Activated naive CD8-positive, alpha-beta T cell treated with anti-CD3 and anti-CD28 coated beads, Interleukin-2, amount 50 U/mL, for 24 hours (primary cell): ENCODE measurements at regions not wholly inside any gene's neighbourhood (a gene's known extent, or its start where the extent isn't known, plus 50 kb on each side); places are given as distances from the start of the nearest gene placed in this dataset.
"Not testable (repeated sequence)": the region's sequence is repeated elsewhere in the genome, so short reads cannot be mapped to it uniquely, and the experiment has no call there.

Source experiments
- ATAC-seq: fragments of 150-1000 bp; cut with Tn5 transposase; one replicate; pipeline ENCODE4 v1.10.0; 2021
- DNase-seq: peaks from one replicate; pipeline ENCODE4 v3.0.0; 2021
- H3K27ac Mint-ChIP-seq: one replicate; pipeline ENCODE4 v1.8.0; 2021; ENCODE audit warnings: mild to moderate bottlenecking, mixed read lengths
- H3K27me3 Mint-ChIP-seq: one replicate; pipeline ENCODE4 v1.8.0; 2021; ENCODE audit warnings: mixed read lengths
- H3K36me3 Mint-ChIP-seq: one replicate; pipeline ENCODE4 v1.8.0; 2021; ENCODE audit warnings: low read depth, mixed read lengths
- H3K4me1 Mint-ChIP-seq: one replicate; pipeline ENCODE4 v1.8.0; 2021; ENCODE audit warnings: mixed read lengths
- H3K4me3 Mint-ChIP-seq: one replicate; pipeline ENCODE4 v1.8.0; 2021; ENCODE audit warnings: mild to moderate bottlenecking, moderate library complexity, mixed read lengths
- H3K9me3 Mint-ChIP-seq: one replicate; pipeline ENCODE4 v1.8.0; 2021; ENCODE audit warnings: mixed read lengths

DNA sequence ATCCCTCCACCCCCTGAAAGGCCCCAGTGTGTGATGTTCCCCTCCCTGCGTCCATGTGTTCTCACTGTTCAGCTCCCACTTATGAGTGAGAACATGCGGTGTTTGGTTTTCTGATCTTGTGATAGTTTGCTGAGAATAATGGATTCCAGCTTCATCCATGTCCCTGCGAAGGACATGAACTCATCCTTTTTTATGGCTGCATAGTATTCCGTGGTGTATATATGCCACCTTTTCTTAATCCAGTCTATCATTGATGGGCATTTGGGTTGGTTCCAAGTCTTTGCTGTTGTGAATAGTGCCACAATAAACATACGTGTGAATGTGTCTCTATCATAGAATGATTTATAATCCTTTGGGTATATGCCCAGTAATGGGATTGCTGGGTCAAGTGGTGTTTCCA lies 55.8 kb upstream of the IRX2 start:
- not testable (repeated sequence) for H3K36me3 Mint-ChIP-seq

GRCh38 chr5:2806176-2806575 lies 54.7 kb upstream of the IRX2 start:
- DNase-seq = no peak
- Mint-ChIP-seq H3K27me3 (no peaks in the 10 kb centered on the region), H3K4me3 (no peak overlapping the region), H3K27ac (no peak overlapping the region), H3K9me3 (peaks cover 4% of the 10 kb centered on the region), H3K36me3 (no peaks in the 10 kb centered on the region), H3K4me1 (no peaks in the 10 kb centered on the region)
- ATAC-seq = no peak

More for the DNA sequence above, 55.8 kb upstream of the IRX2 start:
- ATAC-seq, H3K4me3 Mint-ChIP-seq, H3K9me3 Mint-ChIP-seq, H3K27ac Mint-ChIP-seq, DNase-seq, H3K27me3 Mint-ChIP-seq, H3K4me1 Mint-ChIP-seq: not testable (repeated sequence)

DNA sequence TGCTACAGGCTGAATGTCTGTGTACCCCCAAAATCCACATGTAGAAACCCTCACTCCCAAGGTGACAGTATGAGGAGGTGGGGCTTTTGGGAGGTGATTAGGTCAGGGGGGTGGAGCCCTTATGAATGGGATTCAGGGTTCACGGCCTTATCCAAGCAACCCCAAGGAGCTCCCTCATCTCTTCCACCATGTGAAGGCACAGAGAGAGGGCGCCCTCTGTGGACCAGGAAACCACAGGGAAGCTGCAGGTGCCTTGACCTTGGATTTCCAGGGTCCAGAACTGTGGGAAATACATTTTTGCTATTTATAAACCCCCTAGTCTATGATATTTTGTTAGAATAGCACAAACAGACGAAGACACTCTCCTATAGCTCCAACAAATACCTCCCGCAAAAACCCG lies 53.6 kb upstream of the IRX2 start:
- Mint-ChIP-seq H3K9me3 (peaks cover 4% of the 10 kb centered on the region), H3K4me1 (no peaks in the 10 kb centered on the region), H3K27me3 (no peaks in the 10 kb centered on the region), H3K36me3 (no peaks in the 10 kb centered on the region), H3K4me3 (no peak overlapping the region), H3K27ac (no peak overlapping the region)
- ATAC-seq (no peak), DNase-seq (no peak)

DNA sequence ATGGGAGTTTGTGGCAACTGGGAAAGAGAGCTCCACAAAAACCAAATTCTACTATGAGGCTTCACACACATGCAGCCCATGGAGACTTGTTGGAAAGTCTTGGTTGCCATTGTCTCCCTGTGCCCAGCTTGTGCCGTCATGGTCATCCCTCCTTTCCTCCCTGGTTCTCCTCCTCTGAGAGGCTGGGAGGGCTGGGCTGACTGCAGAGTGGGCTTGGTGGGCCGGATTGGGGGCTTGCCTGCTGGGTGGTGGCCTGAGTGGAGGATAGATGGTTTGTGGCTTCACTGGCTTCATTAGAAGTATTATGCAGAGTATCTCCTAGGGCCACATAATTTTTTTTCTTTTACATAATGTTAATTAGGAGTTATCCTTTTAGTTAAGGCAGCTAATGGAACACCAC lies 52.3 kb upstream of the IRX2 start:
- H3K9me3 Mint-ChIP-seq = peaks cover 4% of the 10 kb centered on the region
- H3K4me1 Mint-ChIP-seq = no peaks in the 10 kb centered on the region
- ATAC-seq (no peak), DNase-seq (no peak)
- H3K36me3 Mint-ChIP-seq = no peaks in the 10 kb centered on the region
- no peak overlapping the region for H3K27ac Mint-ChIP-seq
- no peaks in the 10 kb centered on the region for H3K27me3 Mint-ChIP-seq
- H3K4me3 Mint-ChIP-seq = no peak overlapping the region

GRCh38 chr5:2802693-2803365 lies 51.4 kb upstream of the IRX2 start:
- Mint-ChIP-seq H3K4me3 (no peak overlapping the region), H3K4me1 (no peaks in the 10 kb centered on the region), H3K27ac (no peak overlapping the region), H3K9me3 (peaks cover 4% of the 10 kb centered on the region), H3K27me3 (no peaks in the 10 kb centered on the region), H3K36me3 (no peaks in the 10 kb centered on the region)
- ATAC-seq (no peak), DNase-seq (no peak)

DNA sequence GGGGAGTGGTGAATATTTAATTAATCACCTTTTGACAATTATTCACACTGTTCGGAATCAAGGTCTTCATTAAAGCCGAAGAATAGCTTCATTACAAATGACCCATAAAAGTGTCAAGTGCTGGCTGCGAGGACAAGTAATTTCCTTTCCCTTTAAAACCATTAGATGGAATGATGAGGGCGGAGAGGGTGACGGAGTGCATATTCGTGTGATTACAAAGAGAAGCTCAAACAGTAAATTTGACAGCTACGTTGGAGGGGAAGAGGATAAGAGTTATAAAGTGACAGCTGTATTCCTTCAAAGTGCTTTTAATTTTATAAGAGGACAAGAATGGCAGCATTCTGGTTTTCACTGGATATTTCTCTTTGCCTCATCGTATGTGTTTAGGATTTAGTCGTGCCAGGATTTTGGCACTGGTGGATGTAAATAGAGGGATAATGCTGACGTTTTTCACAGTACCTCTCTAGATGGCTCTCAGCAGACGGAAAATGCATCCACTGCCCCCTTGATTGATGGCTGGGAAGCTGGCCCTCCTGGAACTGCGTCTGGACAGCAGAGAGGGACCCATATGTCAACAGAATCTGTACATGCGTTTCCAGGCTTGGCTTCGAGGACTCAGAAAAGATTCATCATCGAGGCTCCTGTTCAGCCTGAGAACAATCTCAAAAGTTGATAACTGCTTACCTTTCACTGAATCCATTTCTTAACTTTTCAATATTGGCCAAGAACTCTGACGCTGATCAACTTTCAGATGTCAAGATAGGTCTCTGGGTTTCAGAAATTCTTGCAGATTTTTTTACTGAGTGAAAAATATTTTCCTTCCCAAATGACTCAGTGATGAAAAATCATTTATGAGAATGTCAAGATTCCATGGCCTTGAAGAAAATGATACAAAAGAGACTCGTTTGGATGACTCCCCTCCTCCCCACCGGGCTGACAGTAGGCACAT lies 50.4 kb upstream of the IRX2 start:
- Mint-ChIP-seq H3K9me3 (no peaks in the 10 kb centered on the region), H3K27me3 (no peaks in the 10 kb centered on the region), H3K27ac (no peak overlapping the region), H3K36me3 (no peaks in the 10 kb centered on the region), H3K4me1 (no peaks in the 10 kb centered on the region), H3K4me3 (no peak overlapping the region)
- ATAC-seq (no peak), DNase-seq (no peak)
